ENCODE measurements at regions not wholly inside any gene's neighbourhood (a gene's known extent, or its start where the extent isn't known, plus 50 kb on each side); places are given as distances from the start of the nearest gene placed in this dataset.

DNA sequence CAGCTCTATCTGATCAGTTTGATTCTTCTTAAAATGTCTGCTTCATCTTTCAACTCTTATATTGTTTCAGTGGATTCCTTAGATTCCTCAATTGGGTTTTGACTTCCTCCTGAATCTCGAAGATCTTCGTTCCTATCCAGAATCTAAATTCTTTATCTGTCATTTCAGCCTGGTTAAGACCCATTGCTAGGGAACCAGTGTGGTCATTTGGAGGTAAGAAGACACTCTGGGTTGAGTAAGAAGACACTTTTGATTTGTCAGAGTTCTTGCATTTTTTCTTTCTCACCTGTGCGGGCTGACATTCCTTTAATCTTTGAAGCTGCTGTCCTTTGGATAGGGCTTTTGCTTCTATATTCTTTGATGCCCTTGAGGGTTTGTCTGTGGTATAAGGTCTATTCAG lies 291.9 kb downstream of the SLC7A11 start:
- Histone ChIP-seq H3K4me1 (ENCODE audit: control insufficient read depth, insufficient read depth, low read length) (no peaks in the 10 kb centered on the region), H3K9me3 (ENCODE audit: control insufficient read depth, insufficient read depth, low read depth, low read length) (no peaks in the 10 kb centered on the region), H3K27me3 (ENCODE audit: control insufficient read depth, insufficient read depth, low read length) (no peaks in the 10 kb centered on the region), H3K36me3 (ENCODE audit: control insufficient read depth, insufficient read depth, low read length) (no peaks in the 10 kb centered on the region), H3K27ac (ENCODE audit: low read length) (no peak overlapping the region), H3K4me3 (ENCODE audit: low read depth in 2 of 2, low read length in 2 of 2) (no peak overlapping the region)
- DNase-seq (ENCODE audit: low read depth, low spot score) (no peak), ATAC-seq (no peak)
- CTCF ChIA-PET: no interaction called here
- no peak for TF ChIP-seq TCF7L2 (IDR thresholded peaks at IDR 0.05; ENCODE audit: low read depth, low read length)
- TF ChIP-seq, protein P1, sequence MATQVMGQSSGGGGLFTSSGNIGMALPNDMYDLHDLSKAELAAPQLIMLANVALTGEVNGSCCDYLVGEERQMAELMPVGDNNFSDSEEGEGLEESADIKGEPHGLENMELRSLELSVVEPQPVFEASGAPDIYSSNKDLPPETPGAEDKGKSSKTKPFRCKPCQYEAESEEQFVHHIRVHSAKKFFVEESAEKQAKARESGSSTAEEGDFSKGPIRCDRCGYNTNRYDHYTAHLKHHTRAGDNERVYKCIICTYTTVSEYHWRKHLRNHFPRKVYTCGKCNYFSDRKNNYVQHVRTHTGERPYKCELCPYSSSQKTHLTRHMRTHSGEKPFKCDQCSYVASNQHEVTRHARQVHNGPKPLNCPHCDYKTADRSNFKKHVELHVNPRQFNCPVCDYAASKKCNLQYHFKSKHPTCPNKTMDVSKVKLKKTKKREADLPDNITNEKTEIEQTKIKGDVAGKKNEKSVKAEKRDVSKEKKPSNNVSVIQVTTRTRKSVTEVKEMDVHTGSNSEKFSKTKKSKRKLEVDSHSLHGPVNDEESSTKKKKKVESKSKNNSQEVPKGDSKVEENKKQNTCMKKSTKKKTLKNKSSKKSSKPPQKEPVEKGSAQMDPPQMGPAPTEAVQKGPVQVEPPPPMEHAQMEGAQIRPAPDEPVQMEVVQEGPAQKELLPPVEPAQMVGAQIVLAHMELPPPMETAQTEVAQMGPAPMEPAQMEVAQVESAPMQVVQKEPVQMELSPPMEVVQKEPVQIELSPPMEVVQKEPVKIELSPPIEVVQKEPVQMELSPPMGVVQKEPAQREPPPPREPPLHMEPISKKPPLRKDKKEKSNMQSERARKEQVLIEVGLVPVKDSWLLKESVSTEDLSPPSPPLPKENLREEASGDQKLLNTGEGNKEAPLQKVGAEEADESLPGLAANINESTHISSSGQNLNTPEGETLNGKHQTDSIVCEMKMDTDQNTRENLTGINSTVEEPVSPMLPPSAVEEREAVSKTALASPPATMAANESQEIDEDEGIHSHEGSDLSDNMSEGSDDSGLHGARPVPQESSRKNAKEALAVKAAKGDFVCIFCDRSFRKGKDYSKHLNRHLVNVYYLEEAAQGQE (IDR thresholded peaks at IDR 0.05; ENCODE audit: insufficient read depth in 1 of 2, low read depth in 2 of 2, low read length in 1 of 2): no peak
- TF ChIP-seq POLR2AphosphoS5 (IDR thresholded peaks at IDR 0.05; ENCODE audit: low read depth, low read length): no peak
- TF ChIP-seq SIN3A (IDR thresholded peaks at IDR 0.05; ENCODE audit: borderline replicate concordance, insufficient read depth, low read depth, low read length): no peak
- TF ChIP-seq CTCF (IDR thresholded peaks at IDR 0.05): no peak
- no TSS peak for BruUV-seq (replicated peaks)
- in situ Hi-C loops (cut with HindIII; ENCODE audit: low pct_unique_long_range_greater_than_20kb, low sequenced_read_pairs): no loop called here
- POLR2A ChIA-PET: no interaction called here
- intact Hi-C loops (cut with micrococcal nuclease; ENCODE audit: unreplicated experiment): no loop called here

GRCh38 chr4:137949746-137950145 lies 292.4 kb downstream of the SLC7A11 start:
- DNase-seq (ENCODE audit: low read depth, low spot score) (no peak), ATAC-seq (no peak)
- CTCF ChIA-PET: no interaction called here
- in situ Hi-C loops (cut with HindIII; ENCODE audit: low pct_unique_long_range_greater_than_20kb, low sequenced_read_pairs): no loop called here
- H3K27me3 ChIP-seq (ENCODE audit: control insufficient read depth, insufficient read depth, low read length): no peaks in the 10 kb centered on the region
- POLR2A ChIA-PET: no interaction called here
- intact Hi-C loops (cut with micrococcal nuclease; ENCODE audit: unreplicated experiment): no loop called here
- H3K27ac ChIP-seq (ENCODE audit: low read length): no peak overlapping the region
- BruUV-seq (replicated peaks): no TSS peak
- no peaks in the 10 kb centered on the region for H3K9me3 ChIP-seq (ENCODE audit: control insufficient read depth, insufficient read depth, low read depth, low read length)
- TF ChIP-seq POLR2AphosphoS5 (IDR thresholded peaks at IDR 0.05; ENCODE audit: low read depth, low read length) (no peak), TCF7L2 (IDR thresholded peaks at IDR 0.05; ENCODE audit: low read depth, low read length) (no peak), CTCF (IDR thresholded peaks at IDR 0.05) (no peak), SIN3A (IDR thresholded peaks at IDR 0.05; ENCODE audit: borderline replicate concordance, insufficient read depth, low read depth, low read length) (no peak)
- TF ChIP-seq, protein P1 (IDR thresholded peaks at IDR 0.05; ENCODE audit: insufficient read depth in 1 of 2, low read depth in 2 of 2, low read length in 1 of 2): no peak
- no peaks in the 10 kb centered on the region for H3K36me3 ChIP-seq (ENCODE audit: control insufficient read depth, insufficient read depth, low read length)
- no peaks in the 10 kb centered on the region for H3K4me1 ChIP-seq (ENCODE audit: control insufficient read depth, insufficient read depth, low read length)
- H3K4me3 ChIP-seq (ENCODE audit: low read depth in 2 of 2, low read length in 2 of 2): no peak overlapping the region

Data from Panc1 (cell line).